UCSD-AML1 (cell line): ENCODE measurements at regions not wholly inside any gene's neighbourhood (a gene's known extent, or its start where the extent isn't known, plus 50 kb on each side); places are given as distances from the start of the nearest gene placed in this dataset.
"Not testable (repeated sequence)": the region's sequence is repeated elsewhere in the genome, so short reads cannot be mapped to it uniquely, and the experiment has no call there.

Experiments used
- DNase-seq: peaks from one replicate; lab custom pipeline; 2025; ENCODE audit not compliant: unreplicated experiment; lab: John Stamatoyannopoulos, UW

GRCh38 chr3:153268564-153269279 is 106.7 kb downstream of the RAP2B start:
- DNase-seq, result no peak

DNA sequence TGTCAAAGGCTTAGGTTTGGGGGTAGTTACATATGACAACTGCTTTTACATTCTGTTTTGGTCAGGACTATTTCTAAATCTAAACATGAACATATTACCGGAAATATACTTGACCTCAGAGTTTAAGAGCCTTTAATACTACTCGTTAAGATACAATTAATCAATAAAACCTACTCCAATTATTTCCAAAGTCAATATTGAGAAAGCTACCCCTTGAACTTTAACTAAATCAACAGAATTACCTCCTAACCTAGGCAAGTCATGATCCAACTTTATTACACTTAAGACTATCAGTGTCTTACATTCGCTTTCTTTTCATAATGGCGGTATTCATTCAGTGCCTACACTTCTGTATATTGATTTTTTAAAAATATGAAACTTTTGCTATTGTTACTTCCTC is 107.7 kb downstream of the RAP2B start:
- DNase-seq, result no peak

DNA sequence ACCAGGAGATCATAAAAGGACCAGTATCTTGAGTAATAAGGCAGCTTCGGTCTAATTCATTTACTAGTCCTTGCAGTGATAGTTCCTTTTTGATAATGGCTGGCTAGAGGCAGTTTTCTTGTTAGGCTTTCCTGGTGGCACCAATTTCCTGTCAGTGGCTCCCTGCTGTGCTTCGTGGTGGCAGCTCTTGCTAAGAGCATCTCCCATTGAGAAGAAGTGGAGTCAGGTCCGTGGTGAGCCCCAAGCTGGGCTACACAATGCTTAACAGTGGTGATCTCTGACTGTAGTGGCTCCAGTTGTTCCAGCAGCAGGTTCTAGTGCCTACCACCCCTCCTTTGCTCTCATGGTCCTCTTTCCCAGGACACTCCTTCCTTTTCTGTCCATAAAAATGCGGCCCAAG is 111.2 kb downstream of the RAP2B start:
- no peak for DNase-seq

DNA sequence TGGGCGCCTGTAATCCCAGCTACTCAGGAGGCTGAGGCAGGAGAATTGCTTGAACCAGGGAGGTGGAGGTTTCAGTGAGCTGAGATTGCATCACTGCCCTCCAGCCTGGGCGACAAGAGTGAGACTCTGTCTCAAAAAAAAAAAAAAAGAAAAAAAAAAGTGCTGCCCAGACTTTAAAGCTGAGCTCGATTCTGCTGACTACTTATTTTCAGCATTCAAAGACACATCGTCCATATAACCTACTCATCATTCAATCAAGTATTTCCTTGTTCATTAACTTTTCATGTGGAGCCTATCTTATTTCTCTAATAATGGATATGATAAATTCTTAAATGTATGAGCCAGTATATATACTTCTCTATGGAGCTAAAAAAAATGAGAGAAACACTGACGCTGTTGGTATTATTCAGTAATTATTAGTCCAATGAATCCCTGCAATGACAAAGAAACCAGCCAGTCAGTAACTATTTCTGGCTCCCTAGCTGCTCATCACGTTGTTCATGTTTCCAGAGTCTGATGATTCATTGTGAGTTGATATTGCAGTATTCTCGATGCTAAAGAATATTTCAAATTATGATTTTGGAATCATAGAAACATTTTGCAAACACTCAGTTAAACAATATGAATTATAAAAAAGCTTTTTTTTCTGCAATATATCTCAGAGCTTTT is 111.9 kb downstream of the RAP2B start:
- no peak for DNase-seq

GRCh38 chr3:153274561-153274960 is 112.5 kb downstream of the RAP2B start:
- DNase-seq, result no peak

DNA sequence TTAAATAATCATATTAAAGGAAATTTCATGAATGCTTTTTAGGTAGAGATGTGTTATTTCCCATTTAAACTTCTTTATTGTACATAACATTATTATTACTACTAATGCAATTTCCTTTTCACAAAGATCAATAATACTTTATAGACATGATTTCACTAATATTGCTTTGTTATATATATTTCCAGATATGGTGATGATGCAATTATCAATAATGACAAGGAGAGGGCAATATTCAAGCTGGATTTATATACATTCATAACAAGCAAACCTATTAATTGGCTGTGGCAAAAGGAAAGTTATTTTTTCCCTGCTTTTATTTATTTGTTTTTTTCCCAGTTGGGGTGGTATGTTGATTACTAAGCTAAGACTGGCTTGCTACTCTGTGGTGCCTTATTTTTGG is 113.5 kb downstream of the RAP2B start:
- no peak for DNase-seq

DNA sequence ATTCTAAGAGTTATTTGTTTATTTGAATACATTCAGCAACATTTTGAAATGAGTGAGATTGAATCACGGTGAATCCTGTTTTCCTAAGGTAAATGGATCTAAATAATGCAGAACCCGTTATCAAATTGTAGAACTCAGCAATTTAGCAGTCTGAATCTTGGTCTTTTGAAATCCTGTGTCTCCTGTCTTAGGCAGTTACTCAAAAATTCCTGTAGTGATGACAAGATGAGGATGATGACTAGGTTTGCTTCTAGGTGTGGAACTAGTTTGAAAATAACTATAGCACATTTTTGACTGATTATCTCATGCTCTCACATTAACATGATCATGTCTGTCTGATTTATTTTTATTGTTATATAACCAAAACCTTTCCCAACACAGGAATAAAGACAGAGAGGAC is 115.0 kb downstream of the RAP2B start:
- DNase-seq, result no peak

DNA sequence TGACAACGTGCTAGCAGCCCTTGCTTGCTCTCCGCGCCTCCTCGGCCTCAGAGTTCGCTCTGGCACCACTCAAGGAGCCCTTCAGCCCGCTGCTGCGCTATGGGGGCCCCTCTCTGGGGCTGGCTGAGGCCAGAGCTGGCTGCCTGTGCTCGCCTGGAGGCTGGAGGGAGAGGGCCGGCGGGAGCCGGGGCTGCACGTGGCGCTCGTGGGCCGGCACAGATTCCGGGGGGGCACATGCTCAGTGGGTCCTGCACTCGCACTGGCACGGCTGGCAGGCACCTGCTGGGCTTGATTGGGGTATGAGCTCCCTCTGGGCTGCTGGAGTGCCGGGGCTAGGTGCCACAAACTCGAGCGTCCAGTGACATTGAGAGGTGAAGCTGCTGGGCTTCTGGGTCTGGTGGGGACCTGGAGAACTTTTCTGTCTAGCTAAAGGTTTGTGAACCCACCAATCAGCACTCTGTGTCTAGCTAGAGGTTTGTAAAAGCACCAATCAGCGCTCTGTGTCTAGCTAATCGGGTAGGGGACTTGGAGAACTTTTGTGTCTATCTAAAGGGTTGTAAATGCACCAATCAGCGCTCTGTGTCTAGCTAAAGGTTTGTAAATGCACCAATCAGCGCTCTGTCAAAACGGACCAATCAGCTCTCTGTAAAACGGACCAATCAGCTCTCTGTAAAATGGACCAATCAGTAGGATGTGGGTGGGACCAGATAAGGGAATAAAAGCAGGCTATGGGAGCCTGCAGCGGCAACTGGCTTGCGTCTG is 119.4 kb downstream of the RAP2B start:
- DNase-seq, result not testable (repeated sequence)

GRCh38 chr3:153282355-153282754 is 120.3 kb downstream of the RAP2B start:
- no peak for DNase-seq

GRCh38 chr3:153284282-153284938 is 122.4 kb downstream of the RAP2B start:
- DNase-seq, result peak; percentile 30

DNA sequence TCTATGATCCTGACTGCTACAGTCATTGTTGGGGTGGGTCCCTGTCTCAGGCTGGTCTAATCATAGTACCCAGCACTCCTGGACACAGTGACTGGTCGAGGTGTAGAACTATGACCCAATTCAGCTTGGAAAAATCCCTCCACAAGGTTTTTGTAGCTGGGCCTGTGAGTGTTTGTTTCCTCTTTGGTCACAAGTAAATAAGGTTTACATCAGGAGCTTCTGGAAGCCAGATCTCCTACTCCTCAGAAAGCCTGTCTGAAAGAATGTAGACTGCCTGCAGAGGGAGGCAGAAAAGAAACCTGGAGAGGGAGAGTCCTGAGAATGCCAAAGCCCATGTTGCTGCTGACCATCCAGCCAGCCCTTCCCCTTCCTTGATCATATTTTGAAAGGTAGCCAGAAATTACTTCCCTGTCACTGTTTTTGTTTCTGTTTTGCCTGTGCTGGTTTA is 123.2 kb downstream of the RAP2B start:
- DNase-seq, result no peak

DNA sequence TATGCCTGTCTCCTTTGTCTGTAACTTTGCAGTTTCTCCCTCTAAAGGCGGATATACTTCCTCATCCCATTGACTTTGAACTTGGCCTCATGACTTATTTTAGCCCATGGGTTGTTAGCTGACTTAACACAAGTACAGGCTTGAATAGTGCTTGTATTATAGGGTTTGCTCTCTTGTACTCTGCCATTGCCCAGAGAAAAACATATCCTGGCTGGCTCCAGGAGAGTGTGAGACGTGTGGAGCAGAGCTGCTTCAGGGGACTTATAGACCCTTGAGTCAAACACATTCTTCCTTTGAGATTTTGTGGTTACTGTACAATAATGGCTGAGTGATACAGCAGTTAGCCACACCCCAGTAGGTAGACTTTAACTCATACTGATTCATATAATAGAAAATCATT is 124.0 kb downstream of the RAP2B start:
- no peak for DNase-seq

- DNase-seq, result no peak
Measured at GRCh38 chr3:153287017-153287416, 125.0 kb downstream of the RAP2B start.

GRCh38 chr3:153289334-153289808 is 127.3 kb downstream of the RAP2B start:
- DNase-seq, result no peak

- DNase-seq, result no peak
Measured at GRCh38 chr3:153290268-153291015, 128.4 kb downstream of the RAP2B start.

DNA sequence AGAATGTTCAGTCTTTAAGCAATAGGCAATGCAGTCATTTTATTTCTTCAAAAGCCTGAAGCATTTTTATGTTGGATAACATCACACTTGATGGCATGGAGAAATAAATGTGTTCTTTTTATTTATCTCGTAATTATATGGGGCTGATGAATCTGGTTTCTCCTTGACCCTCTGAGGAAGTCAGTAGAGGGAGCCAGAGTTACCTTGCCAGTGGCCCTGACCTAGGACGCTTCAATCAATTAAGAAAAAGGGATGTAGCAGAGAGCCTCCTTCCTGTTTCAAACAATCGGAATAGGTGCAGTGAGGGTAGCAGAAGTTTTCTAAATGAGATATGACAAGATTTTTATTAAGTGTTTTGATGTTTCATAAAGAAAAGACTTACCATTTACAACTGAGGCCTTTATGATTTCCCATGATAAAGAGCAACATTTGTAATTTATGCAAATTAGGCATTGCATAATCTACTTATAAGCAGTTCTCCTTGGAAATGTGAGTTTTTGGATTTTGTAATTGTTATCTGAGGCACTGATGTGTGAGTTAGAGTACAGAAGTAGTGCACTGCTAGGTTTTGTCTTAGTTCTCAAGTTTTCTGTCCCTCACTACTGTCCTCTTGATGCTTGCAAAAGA is 129.1 kb downstream of the RAP2B start:
- no peak for DNase-seq

- DNase-seq, result no peak
Measured at GRCh38 chr3:153293265-153293664, 131.2 kb downstream of the RAP2B start.

GRCh38 chr3:153295901-153296300 is 133.9 kb downstream of the RAP2B start:
- DNase-seq, result no peak

DNA sequence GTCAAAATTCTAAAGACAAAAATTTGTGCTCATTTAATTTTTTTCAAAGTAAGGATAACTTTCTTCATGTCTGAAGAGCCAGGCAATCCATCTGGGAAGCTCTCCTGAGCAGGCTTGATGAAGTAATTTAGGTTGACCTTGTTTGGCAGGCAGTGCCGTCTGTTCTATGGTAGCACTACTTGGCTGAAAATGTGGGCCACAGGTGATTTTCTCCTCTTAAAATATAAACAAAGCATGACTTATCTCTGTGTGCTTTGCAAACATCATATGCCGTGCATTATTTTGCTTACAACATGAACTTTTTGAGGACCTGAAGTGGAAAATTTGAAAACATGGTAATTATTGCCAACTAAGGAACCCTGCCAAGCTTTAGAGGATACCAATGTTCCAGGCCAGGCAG is 143.2 kb downstream of the RAP2B start:
- no peak for DNase-seq

GRCh38 chr3:153311541-153311940 is 149.5 kb downstream of the RAP2B start:
- no peak for DNase-seq
